PFSK-1 (cell line): ENCODE measurements at regions not wholly inside any gene's neighbourhood (a gene's known extent, or its start where the extent isn't known, plus 50 kb on each side); places are given as distances from the start of the nearest gene placed in this dataset.

Experiments used
- FOXP2 ChIP-seq: optimal IDR thresholded peaks from 2 replicates; pipeline ENCODE3; 2011; ENCODE audit warnings: borderline replicate concordance, control low read depth, inconsistent platforms; ENCODE audit not compliant: insufficient read depth; ENCODE audit errors: extremely low read length, extremely low read depth
- POLR2AphosphoS5 ChIP-seq: IDR thresholded peaks from 2 replicates; pipeline ENCODE4 v1.6.1; 2012; ENCODE audit warnings: low read depth, mild to moderate bottlenecking, control low read depth, low read length, moderate library complexity
- REST ChIP-seq, 2 experiments: IDR thresholded peaks; 2 replicates each; pipeline versions ENCODE4 v1.6.1 to v1.8.0; 2011 to 2012; ENCODE audit warnings: low read depth in 2 of 2, low read length in 2 of 2, control low read depth in 1 of 2, inconsistent platforms in 1 of 2, mild to moderate bottlenecking in 1 of 2, moderate library complexity in 1 of 2; ENCODE audit not compliant: insufficient read depth in 1 of 2
- SIN3A ChIP-seq: IDR thresholded peaks from 2 replicates; pipeline ENCODE4 v1.6.1; 2012; ENCODE audit warnings: mild to moderate bottlenecking, low read length, moderate library complexity, borderline replicate concordance; ENCODE audit not compliant: insufficient read depth
- TAF1 ChIP-seq: IDR thresholded peaks from 2 replicates; pipeline ENCODE4 v1.6.1; 2012; ENCODE audit warnings: low read length, control low read depth, borderline replicate concordance; ENCODE audit not compliant: insufficient read depth

GRCh38 chr4:37132351-37132974, 112.1 kb upstream of the NWD2 start:
- TF ChIP-seq POLR2AphosphoS5 (no peak), TAF1 (no peak), REST (IDR thresholded peaks at IDR 0.05; ENCODE audit: insufficient read depth in 1 of 2, low read depth in 2 of 2, low read length in 2 of 2) (no peak), SIN3A (no peak), FOXP2 (no peak)

- TF ChIP-seq REST (IDR thresholded peaks at IDR 0.05; ENCODE audit: insufficient read depth in 1 of 2, low read depth in 2 of 2, low read length in 2 of 2) (no peak), SIN3A (no peak), POLR2AphosphoS5 (no peak), FOXP2 (no peak), TAF1 (no peak)
Observed at GRCh38 chr4:37132975-37133360, 111.6 kb upstream of the NWD2 start.

GRCh38 chr4:37138019-37138653, 106.4 kb upstream of the NWD2 start:
- TF ChIP-seq POLR2AphosphoS5 (no peak), FOXP2 (no peak), REST (IDR thresholded peaks at IDR 0.05; ENCODE audit: insufficient read depth in 1 of 2, low read depth in 2 of 2, low read length in 2 of 2) (no peak), SIN3A (no peak), TAF1 (no peak)

GRCh38 chr4:37138789-37139188, 105.8 kb upstream of the NWD2 start:
- no peak for TF ChIP-seq FOXP2
- TF ChIP-seq SIN3A = no peak

- TF ChIP-seq REST (IDR thresholded peaks at IDR 0.05; ENCODE audit: insufficient read depth in 1 of 2, low read depth in 2 of 2, low read length in 2 of 2) (no peak), TAF1 (no peak), POLR2AphosphoS5 (no peak), FOXP2 (no peak), SIN3A (no peak)
Observed at GRCh38 chr4:37139987-37140386, 104.6 kb upstream of the NWD2 start.
